HAP-1 (cell line): ENCODE measurements at regions not wholly inside any gene's neighbourhood (a gene's known extent, or its start where the extent isn't known, plus 50 kb on each side); places are given as distances from the start of the nearest gene placed in this dataset.

ENCODE experiments used
- DNase-seq, 2 experiments: peaks; one replicate each; pipeline ENCODE4 v3.0.0-alpha.2; 2016 to 2020; ENCODE audit warnings: low spot score in 2 of 2
- H3K27me3 ChIP-seq: fragments of 250-450 bp; sonication (Bioruptor Pico); 2 replicates; pipeline ENCODE4 v1.5.1; 2020; ENCODE audit warnings: low read depth, mild to moderate bottlenecking, moderate library complexity
- H3K36me3 ChIP-seq: fragments of 250-450 bp; sonication (Bioruptor Pico); replicated peaks from 2 replicates; pipeline ENCODE4 v1.5.1; 2020; ENCODE audit warnings: mild to moderate bottlenecking
- H3K4me1 ChIP-seq: fragments of 250-450 bp; sonication (Bioruptor Pico); 2 replicates; pipeline ENCODE4 v1.5.1; 2020; ENCODE audit warnings: mild to moderate bottlenecking
- H3K4me3 ChIP-seq: fragments of 250-450 bp; sonication (Bioruptor Pico); 2 replicates; pipeline ENCODE4 v1.5.1; 2020; ENCODE audit warnings: mild to moderate bottlenecking, moderate library complexity
- H3K9me3 ChIP-seq: fragments of 250-450 bp; sonication (Bioruptor Pico); 2 replicates; pipeline ENCODE4 v1.5.1; 2020; ENCODE audit warnings: mild to moderate bottlenecking, moderate library complexity
- in situ Hi-C: fragments of 300-500 bp; cut with MboI; formaldehyde crosslinking; loops from 3 replicates; pipeline ENCODE4 v1.14.3; 2020; ENCODE audit warnings: low sequenced_read_pairs, inconsistent platforms, mixed read lengths

GRCh38 chr17:22462461-22462860 is 770.1 kb downstream of the KCNJ18 start:
- Histone ChIP-seq H3K4me1 (no peaks in the 10 kb centered on the region), H3K36me3 (no peaks in the 10 kb centered on the region), H3K27me3 (no peaks in the 10 kb centered on the region), H3K4me3 (no peak overlapping the region), H3K9me3 (no peaks in the 10 kb centered on the region)
- in situ Hi-C loops: loop anchor here (25.0 kb wide), 1 partner anchor 100 kb away; no protein-coding TSS in a partner anchor
- DNase-seq: no peak

- no peaks in the 10 kb centered on the region for H3K4me1 ChIP-seq
Observed at GRCh38 chr17:22463110-22463850, 771.0 kb downstream of the KCNJ18 start.

GRCh38 chr17:22464041-22464440 is 771.7 kb downstream of the KCNJ18 start:
- H3K27me3 ChIP-seq: no peaks in the 10 kb centered on the region
- no peak overlapping the region for H3K4me3 ChIP-seq
- in situ Hi-C loops: loop anchor here (25.0 kb wide), 1 partner anchor 98 kb away; no protein-coding TSS in a partner anchor
- no peaks in the 10 kb centered on the region for H3K9me3 ChIP-seq
- H3K36me3 ChIP-seq: no peaks in the 10 kb centered on the region
- no peaks in the 10 kb centered on the region for H3K4me1 ChIP-seq
- no peak for DNase-seq

More at GRCh38 chr17:22463110-22463850, 771.0 kb downstream of the KCNJ18 start:
- no peak overlapping the region for H3K4me3 ChIP-seq
- H3K36me3 ChIP-seq: no peaks in the 10 kb centered on the region
- H3K9me3 ChIP-seq: no peaks in the 10 kb centered on the region
- DNase-seq: no peak
- no peaks in the 10 kb centered on the region for H3K27me3 ChIP-seq
- in situ Hi-C loops: loop anchor here (25.0 kb wide), 1 partner anchor 99 kb away; no protein-coding TSS in a partner anchor

GRCh38 chr17:22467720-22468119 is 775.4 kb downstream of the KCNJ18 start:
- H3K9me3 ChIP-seq: no peaks in the 10 kb centered on the region
- H3K36me3 ChIP-seq: no peaks in the 10 kb centered on the region
- no peak overlapping the region for H3K4me3 ChIP-seq
- H3K27me3 ChIP-seq: no peaks in the 10 kb centered on the region
- H3K4me1 ChIP-seq: no peaks in the 10 kb centered on the region
- DNase-seq: no peak
- in situ Hi-C loops: loop anchor here (25.0 kb wide), 1 partner anchor 95 kb away; no protein-coding TSS in a partner anchor

GRCh38 chr17:22469101-22469880 is 777.0 kb downstream of the KCNJ18 start:
- DNase-seq: no peak
- Histone ChIP-seq H3K4me1 (no peaks in the 10 kb centered on the region), H3K27me3 (no peaks in the 10 kb centered on the region), H3K36me3 (no peaks in the 10 kb centered on the region), H3K4me3 (no peak overlapping the region), H3K9me3 (no peaks in the 10 kb centered on the region)
- in situ Hi-C loops: loop anchor here (25.0 kb wide), 1 partner anchor 93 kb away; no protein-coding TSS in a partner anchor

GRCh38 chr17:22469941-22470340 is 777.6 kb downstream of the KCNJ18 start:
- in situ Hi-C loops: loop anchor here (25.0 kb wide), 1 partner anchor 92 kb away; no protein-coding TSS in a partner anchor
- H3K9me3 ChIP-seq: no peaks in the 10 kb centered on the region

GRCh38 chr17:22470411-22471175 is 778.3 kb downstream of the KCNJ18 start:
- DNase-seq: no peak
- in situ Hi-C loops: loop anchor here (25.0 kb wide), 1 partner anchor 92 kb away; no protein-coding TSS in a partner anchor
- no peaks in the 10 kb centered on the region for H3K36me3 ChIP-seq
- H3K4me1 ChIP-seq: no peaks in the 10 kb centered on the region
- H3K4me3 ChIP-seq: no peak overlapping the region
- no peaks in the 10 kb centered on the region for H3K9me3 ChIP-seq
- H3K27me3 ChIP-seq: no peaks in the 10 kb centered on the region

More at GRCh38 chr17:22469941-22470340, 777.6 kb downstream of the KCNJ18 start:
- H3K4me3 ChIP-seq: no peak overlapping the region
- H3K4me1 ChIP-seq: no peaks in the 10 kb centered on the region
- H3K36me3 ChIP-seq: no peaks in the 10 kb centered on the region
- H3K27me3 ChIP-seq: no peaks in the 10 kb centered on the region
- DNase-seq: no peak

GRCh38 chr17:22484826-22485225 is 792.5 kb downstream of the KCNJ18 start:
- H3K27me3 ChIP-seq: no peaks in the 10 kb centered on the region
- H3K4me1 ChIP-seq: no peaks in the 10 kb centered on the region
- no peak for DNase-seq
- no peak overlapping the region for H3K4me3 ChIP-seq
- H3K9me3 ChIP-seq: no peaks in the 10 kb centered on the region
- in situ Hi-C loops: loop anchor here (25.0 kb wide), 1 partner anchor 148 kb away; no protein-coding TSS in a partner anchor
- H3K36me3 ChIP-seq: no peaks in the 10 kb centered on the region

- DNase-seq: no peak
- Histone ChIP-seq H3K9me3 (no peaks in the 10 kb centered on the region), H3K4me3 (no peak overlapping the region), H3K27me3 (no peaks in the 10 kb centered on the region), H3K36me3 (no peaks in the 10 kb centered on the region), H3K4me1 (no peaks in the 10 kb centered on the region)
- in situ Hi-C loops: loop anchor here (25.0 kb wide), 1 partner anchor 153 kb away; no protein-coding TSS in a partner anchor
Observed at GRCh38 chr17:22490399-22490798, 798.1 kb downstream of the KCNJ18 start.

- Histone ChIP-seq H3K36me3 (no peaks in the 10 kb centered on the region), H3K4me1 (no peaks in the 10 kb centered on the region), H3K27me3 (no peaks in the 10 kb centered on the region), H3K4me3 (no peak overlapping the region), H3K9me3 (no peaks in the 10 kb centered on the region)
- in situ Hi-C loops: loop anchor here (25.0 kb wide), 1 partner anchor 155 kb away; no protein-coding TSS in a partner anchor
- no peak for DNase-seq
Observed at GRCh38 chr17:22492331-22492730, 800.0 kb downstream of the KCNJ18 start.

GRCh38 chr17:22496450-22496849 is 804.1 kb downstream of the KCNJ18 start:
- Histone ChIP-seq H3K9me3 (no peaks in the 10 kb centered on the region), H3K27me3 (no peaks in the 10 kb centered on the region), H3K4me3 (no peak overlapping the region), H3K4me1 (no peaks in the 10 kb centered on the region), H3K36me3 (no peaks in the 10 kb centered on the region)
- no peak for DNase-seq
- in situ Hi-C loops: loop anchor here (25.0 kb wide), 1 partner anchor 159 kb away; no protein-coding TSS in a partner anchor

GRCh38 chr17:22503322-22503899 is 811.1 kb downstream of the KCNJ18 start:
- in situ Hi-C loops: no loop called here
- Histone ChIP-seq H3K27me3 (no peaks in the 10 kb centered on the region), H3K36me3 (no peaks in the 10 kb centered on the region), H3K4me3 (no peak overlapping the region), H3K9me3 (no peaks in the 10 kb centered on the region), H3K4me1 (no peaks in the 10 kb centered on the region)
- DNase-seq: no peak

GRCh38 chr17:22505660-22506059 is 813.3 kb downstream of the KCNJ18 start:
- no peak overlapping the region for H3K4me3 ChIP-seq
- no peaks in the 10 kb centered on the region for H3K9me3 ChIP-seq
- no peak for DNase-seq
- no peaks in the 10 kb centered on the region for H3K27me3 ChIP-seq
- in situ Hi-C loops: no loop called here
- H3K36me3 ChIP-seq: no peaks in the 10 kb centered on the region
- H3K4me1 ChIP-seq: no peaks in the 10 kb centered on the region
